Left ventricle myocardium superior (tissue), 1 donor: ENCODE measurements at regions not wholly inside any gene's neighbourhood (a gene's known extent, or its start where the extent isn't known, plus 50 kb on each side); places are given as distances from the start of the nearest gene placed in this dataset.
A peak's percentile ranks its signal among the peaks of the same experiment; 100 is the strongest.
"Not testable (repeated sequence)": the region's sequence is repeated elsewhere in the genome, so short reads cannot be mapped to it uniquely, and the experiment has no call there.

Source experiments
- ATAC-seq: fragments of 200-7000 bp; cut with Tn5 transposase; one replicate; pipeline ENCODE4 v1.9.1; 2020; ENCODE audit warnings: mild to moderate bottlenecking, moderate library complexity
- DNase-seq: peaks from one replicate; pipeline ENCODE4 v3.0.0-alpha.2; 2020
- intact Hi-C: fragments of 100-400 bp; cut with micrococcal nuclease; formaldehyde crosslinking; loops from one replicate; pipeline ENCODE4 v1.11.0; 2022
- donor health status: DM: no; HTN: yes; CAD: no; lungs with severe emphysema.

DNA sequence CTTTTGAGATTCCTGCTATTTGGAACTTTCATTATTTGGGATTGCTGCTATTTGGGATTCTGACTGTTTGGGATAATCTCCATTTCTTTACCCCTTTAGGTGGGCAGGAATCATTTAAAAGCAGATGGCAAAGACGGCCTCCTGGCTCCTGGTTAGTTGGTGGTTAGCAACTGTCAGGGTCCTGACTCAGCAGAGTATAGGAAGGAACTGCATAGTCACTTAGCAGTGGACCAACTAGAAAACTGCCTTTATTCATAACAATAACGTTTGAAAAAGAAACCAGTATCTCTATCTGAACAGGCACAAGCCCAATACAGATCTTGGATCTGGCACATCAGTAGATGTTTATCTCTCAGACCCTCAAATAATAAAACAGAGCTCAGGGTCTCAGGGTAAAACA is 469.7 kb upstream of the FGF16 start:
- no peak for DNase-seq
- ATAC-seq: no peak
- intact Hi-C loops: no loop called here

DNA sequence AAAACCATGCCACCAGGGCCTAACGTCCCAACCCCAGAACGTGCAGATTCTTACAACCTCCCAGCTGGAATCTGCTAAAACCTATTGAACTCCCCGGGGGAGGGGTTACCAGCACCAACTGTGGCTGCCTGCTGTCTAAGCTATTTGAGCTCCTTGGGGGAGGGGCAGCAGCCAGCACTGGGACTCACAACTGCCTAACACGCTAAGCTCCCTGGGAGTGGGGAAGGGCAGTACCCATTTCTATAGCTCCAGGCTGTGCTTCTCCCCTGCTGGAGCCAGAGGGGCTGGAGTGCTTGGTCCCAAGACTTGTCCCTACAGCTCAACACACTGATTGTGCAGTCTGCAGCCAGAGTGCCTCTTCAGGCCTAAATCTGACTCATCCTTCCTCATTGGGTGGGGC is 459.8 kb upstream of the FGF16 start:
- ATAC-seq (no peak), DNase-seq (no peak)
- intact Hi-C loops: no loop called here

GRCh38 chrX:76996641-76997040 is 450.5 kb upstream of the FGF16 start:
- no peak for ATAC-seq
- intact Hi-C loops: no loop called here

DNA sequence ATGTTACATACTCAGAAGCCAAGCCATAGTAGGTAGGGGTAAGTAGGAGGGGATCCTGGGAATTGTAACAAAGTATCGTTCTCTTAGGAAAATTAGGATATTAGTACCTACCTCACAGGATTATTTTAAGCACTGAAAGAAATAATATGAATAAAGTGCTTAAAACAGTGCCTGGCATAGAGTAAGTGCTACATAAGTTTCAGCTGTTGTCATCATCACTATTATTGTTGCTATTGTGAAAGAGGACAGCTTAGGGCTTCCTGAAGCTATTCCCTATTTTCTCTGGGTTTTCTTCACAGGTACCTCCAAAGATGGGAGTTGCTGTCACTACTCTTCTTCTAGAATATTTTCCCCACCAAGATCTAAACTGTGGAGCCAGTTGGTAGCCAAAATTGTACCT is 443.7 kb upstream of the FGF16 start:
- intact Hi-C loops: no loop called here
- DNase-seq (no peak), ATAC-seq (no peak)

More at GRCh38 chrX:76996641-76997040, 450.5 kb upstream of the FGF16 start:
- DNase-seq: no peak

GRCh38 chrX:77003956-77004355 is 443.2 kb upstream of the FGF16 start:
- DNase-seq: no peak
- intact Hi-C loops: no loop called here
- ATAC-seq: no peak

DNA sequence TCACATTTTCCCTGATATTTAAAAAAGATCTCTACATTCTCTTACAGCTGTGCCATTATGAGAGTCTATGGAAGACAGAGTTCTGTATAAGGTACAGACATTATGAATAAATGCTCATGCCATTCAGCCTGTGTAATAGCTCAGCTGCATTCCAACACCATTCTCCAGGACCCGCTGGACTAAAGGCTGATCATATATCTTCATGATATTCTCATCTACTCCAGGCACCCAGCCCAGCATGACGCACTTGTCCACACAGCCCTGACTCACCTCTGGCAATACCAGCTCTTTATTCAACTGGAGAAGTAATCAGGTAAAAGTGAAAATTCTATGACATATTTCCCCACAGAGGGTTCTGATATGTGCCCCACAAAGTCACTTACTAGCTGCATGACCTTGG is 437.5 kb upstream of the FGF16 start:
- DNase-seq: no peak
- intact Hi-C loops: no loop called here
- no peak for ATAC-seq

- ATAC-seq (no peak), DNase-seq (no peak)
- intact Hi-C loops: no loop called here
These were observed 432.5 kb upstream of the FGF16 start for GRCh38 chrX:77014377-77015372.

DNA sequence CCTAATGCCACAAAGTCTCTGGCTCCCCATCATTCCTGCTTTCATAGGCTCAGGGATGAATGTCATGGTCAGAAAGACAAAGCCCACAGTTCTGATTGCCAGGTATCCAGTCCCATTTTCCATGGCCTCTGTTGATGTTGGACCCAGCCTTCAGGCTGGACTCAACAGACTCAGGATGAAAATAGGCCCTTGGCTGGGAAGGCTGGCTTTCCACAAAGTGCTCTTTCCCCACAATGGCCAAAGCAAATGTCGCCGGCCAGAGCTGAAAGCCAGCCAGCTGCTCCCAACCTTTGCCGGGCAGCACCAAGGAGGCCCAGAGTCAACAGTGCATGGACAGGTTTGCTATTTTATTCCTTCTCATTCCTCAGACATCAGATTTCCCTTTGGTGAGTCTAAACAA is 430.1 kb upstream of the FGF16 start:
- DNase-seq: no peak
- intact Hi-C loops: no loop called here
- no peak for ATAC-seq

GRCh38 chrX:77046180-77046810 is 400.9 kb upstream of the FGF16 start:
- ATAC-seq, DNase-seq, intact Hi-C loops: not testable (repeated sequence)

DNA sequence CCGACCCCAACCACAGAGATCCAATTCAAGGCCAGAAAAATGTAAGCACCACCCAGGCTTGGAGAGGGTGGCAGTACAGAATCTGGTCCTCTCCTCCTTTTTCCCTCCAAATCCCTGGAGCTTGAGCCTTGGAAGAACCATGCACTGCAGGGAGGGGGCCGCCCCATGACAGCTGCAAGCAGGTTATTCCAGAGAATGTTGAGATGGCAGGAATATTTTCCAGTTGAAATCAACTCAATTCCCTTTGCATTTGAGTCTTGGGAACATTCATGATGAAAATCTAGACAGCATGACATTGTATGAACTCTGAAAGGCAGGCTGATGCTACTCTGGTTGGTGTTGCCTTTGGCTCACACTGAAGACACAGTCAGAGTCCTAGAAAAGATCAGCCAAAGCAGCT is 386.6 kb upstream of the FGF16 start:
- intact Hi-C loops: no loop called here
- DNase-seq: no peak
- ATAC-seq: peak; percentile 37

DNA sequence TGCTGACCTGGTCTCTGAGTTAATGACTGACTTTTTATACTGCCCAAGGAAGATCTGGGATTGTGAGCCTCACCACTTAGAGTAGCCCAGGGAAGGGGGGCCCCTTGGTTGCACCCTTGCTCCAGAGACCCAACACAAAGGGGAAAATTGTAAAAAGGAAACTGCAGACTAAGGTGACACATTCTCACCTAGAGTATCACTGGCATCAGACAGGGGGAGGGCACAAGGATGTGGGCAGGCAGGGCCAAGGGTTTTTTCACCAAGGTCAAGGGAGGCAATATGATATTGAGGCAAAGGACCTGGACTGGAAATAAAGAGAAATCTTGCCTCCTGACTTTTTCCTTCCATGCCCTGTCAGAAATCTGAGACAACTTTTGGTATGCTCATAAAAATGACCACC is 386.2 kb upstream of the FGF16 start:
- DNase-seq (no peak), ATAC-seq (no peak)
- intact Hi-C loops: no loop called here

- DNase-seq (no peak), ATAC-seq (peak; percentile 79)
- intact Hi-C loops: no loop called here
These were observed 385.6 kb upstream of the FGF16 start for GRCh38 chrX:77061545-77061944.

DNA sequence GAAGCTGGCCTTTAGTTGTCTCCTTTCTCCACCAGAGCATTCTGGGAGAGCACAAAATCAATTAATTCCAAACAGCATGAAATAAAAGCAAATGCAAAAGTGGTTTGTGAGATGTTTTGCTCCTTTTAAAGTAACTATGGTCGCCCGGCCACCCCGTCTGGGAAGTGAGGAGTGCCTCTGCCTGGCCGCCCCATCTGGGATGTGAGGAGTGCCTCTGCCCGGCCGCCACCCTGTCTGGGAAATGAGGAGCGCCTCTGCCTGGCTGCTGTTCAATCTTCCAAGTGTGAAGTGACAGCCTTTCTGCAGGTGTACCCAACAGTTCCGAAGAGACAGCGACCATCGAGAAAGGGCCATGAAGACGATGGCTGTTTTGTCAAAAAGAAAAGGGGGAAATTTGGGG is 381.3 kb upstream of the FGF16 start:
- DNase-seq (no peak), ATAC-seq (no peak)
- intact Hi-C loops: no loop called here

DNA sequence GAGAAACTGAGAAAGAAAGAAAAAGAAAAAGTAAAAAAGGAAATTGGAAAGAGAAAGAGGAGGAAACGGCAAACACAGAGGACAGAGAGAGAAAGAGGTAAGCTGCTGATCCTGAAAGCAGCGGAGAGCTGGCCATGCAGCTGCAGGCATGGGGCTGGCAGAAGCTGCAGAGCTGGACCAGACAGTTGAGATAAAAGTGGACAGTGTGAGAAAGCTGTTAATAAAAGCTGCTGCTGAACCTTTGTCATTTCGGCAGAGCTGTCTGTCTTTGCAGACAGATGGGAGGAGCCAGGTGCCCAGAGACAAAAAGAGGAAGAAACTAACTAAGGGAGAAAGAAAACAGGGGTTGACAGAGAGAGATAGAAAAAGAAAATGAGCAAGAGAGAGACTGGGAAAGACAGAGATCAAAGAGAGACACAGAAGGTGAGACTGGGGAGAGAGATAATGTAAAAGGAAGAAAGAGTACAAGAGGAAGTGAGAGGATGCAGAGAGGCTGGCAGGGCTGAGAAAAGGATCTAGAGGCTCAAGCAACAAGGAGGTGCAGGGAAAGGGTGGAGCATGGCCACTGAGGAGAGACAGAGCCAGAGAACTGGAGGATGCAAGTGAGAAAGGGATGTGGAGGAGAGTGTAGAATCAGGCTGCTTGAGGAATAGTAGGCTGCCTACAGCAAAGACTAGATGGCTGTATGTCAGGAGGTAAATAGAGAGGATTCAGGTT is 376.8 kb upstream of the FGF16 start:
- DNase-seq: no peak
- intact Hi-C loops: no loop called here
- no peak for ATAC-seq

GRCh38 chrX:77076896-77077295 is 370.3 kb upstream of the FGF16 start:
- DNase-seq (no peak), ATAC-seq (no peak)
- intact Hi-C loops: no loop called here

DNA sequence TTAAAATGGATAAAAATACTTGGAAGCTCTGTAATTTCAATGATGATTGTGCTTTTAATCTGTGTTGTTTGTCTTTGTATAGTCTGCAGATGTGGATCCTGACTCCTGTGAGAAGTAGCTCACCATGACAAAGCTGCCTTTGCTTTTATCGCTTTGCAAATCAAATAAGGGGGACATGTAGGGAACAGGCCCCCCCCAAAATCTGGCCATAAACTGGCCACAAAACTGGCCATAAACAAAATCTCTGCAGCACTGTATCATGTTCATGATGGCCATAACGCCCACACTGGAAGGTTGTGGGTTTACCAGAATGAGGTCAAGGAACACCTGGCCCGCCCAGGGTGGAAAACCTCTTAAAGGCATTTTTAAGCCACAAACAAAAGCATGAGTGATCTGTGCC is 366.0 kb upstream of the FGF16 start:
- ATAC-seq, intact Hi-C loops, DNase-seq: not testable (repeated sequence)

GRCh38 chrX:77085372-77085771 is 361.8 kb upstream of the FGF16 start:
- intact Hi-C loops: no loop called here
- no peak for DNase-seq
- ATAC-seq: no peak

- no peak for DNase-seq
- intact Hi-C loops: no loop called here
- ATAC-seq: peak; percentile 68
These were observed 359.5 kb upstream of the FGF16 start for GRCh38 chrX:77087529-77088169.

- DNase-seq (no peak), ATAC-seq (no peak)
- intact Hi-C loops: no loop called here
These were observed 359.0 kb upstream of the FGF16 start for GRCh38 chrX:77088233-77088632.

- DNase-seq (no peak), ATAC-seq (no peak)
- intact Hi-C loops: no loop called here
These were observed 332.7 kb upstream of the FGF16 start for GRCh38 chrX:77114501-77114900.
